NCI-H146 treated with DMSO at 0.1 percent for 48 hours (cell line): ENCODE measurements at regions not wholly inside any gene's neighbourhood (a gene's known extent, or its start where the extent isn't known, plus 50 kb on each side); places are given as distances from the start of the nearest gene placed in this dataset.

Experiments
- DNase-seq: peaks from one replicate; lab custom pipeline; 2025; ENCODE audit not compliant: unreplicated experiment; lab: John Stamatoyannopoulos, UW

DNA sequence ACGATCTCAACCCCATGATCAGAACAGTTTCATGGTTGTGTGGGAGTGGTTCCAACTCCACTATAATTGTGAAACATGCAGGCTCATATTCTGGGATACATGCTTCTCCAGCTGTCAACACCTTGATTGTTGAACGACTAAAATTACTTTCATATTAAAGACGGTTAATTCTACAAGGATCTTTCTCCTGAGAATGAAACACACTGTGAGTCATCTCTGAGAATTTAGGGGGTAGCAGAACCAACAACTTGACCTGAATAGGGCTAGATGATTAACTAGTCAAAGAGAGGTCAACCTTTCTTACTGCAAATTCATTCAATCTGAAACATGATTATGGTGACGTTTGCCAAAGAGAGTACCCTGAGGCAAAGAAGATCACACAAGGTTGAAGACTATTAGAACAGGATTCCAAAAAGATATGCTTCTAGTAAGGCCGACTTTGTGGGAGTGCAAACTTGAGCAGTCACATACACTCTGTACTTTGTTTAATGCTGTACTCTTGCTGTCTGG is 175.2 kb upstream of the CITED2 start:
- no peak for DNase-seq

DNA sequence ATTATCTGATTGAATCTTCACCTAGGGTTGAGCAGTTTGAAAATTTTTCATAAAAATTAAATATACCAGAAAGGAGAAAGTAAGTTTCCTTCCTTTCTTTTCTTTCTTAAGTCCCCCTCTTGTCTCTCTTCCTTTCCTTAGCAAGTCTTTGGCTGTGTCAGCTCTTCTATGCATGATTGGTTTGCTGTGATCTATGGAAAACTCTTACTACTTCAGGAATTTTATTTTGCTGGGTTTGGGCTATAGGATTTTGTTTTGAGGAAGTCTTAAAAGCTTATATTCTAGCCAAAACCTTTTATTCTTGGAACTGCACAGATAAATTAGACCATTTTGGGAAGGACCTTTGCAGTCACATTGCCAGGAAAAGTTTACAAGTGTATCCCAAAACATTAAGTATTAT is 173.4 kb upstream of the CITED2 start:
- no peak for DNase-seq

DNA sequence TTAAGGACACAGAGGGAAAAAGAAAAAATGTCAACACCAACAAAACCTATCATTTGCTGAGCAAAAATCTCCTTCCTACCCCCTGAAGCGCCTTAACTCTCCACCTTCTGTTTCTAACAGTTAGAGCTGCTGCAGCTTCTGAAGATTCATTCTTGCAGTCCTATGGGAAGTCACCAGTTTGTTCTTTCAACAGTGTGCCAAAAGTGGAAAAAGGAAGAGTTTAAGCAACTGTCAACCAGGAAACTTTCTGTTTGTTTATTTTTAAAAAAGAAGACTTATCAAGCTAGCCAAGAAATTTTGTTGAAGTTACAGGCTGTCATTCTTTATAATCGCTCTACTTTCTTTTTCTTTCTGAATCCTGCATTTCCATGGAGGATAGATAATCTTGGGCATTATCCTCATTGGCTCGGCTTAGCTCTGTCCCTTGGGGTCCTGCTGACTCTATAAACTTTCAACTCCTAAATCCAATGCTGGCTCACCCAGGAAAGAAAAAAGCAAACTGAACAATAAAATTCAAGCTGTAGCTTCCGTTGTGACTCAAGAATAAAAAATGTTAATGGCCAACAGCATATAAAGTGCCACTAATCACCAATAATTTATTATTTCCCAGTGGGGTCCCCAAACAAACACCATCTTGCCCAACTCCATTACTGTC is 172.8 kb upstream of the CITED2 start:
- no peak for DNase-seq

DNA sequence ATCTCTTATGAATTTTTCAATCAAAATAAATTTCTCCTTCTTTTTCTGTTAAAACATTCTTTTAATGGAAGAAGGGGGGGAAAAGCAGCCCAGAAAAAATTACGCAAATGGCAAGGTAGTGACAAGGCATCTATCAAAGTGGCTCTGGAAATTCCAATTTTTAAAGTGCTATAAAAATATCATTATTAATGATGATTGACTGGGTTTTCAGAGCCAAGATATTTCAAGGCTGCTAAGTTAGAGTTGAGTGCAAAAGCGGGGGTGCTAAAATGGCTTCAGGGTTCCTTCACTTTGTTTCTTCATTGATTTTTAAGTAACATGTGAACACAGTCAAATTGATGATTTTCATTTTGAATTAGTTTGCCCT is 171.6 kb upstream of the CITED2 start:
- DNase-seq, result no peak

DNA sequence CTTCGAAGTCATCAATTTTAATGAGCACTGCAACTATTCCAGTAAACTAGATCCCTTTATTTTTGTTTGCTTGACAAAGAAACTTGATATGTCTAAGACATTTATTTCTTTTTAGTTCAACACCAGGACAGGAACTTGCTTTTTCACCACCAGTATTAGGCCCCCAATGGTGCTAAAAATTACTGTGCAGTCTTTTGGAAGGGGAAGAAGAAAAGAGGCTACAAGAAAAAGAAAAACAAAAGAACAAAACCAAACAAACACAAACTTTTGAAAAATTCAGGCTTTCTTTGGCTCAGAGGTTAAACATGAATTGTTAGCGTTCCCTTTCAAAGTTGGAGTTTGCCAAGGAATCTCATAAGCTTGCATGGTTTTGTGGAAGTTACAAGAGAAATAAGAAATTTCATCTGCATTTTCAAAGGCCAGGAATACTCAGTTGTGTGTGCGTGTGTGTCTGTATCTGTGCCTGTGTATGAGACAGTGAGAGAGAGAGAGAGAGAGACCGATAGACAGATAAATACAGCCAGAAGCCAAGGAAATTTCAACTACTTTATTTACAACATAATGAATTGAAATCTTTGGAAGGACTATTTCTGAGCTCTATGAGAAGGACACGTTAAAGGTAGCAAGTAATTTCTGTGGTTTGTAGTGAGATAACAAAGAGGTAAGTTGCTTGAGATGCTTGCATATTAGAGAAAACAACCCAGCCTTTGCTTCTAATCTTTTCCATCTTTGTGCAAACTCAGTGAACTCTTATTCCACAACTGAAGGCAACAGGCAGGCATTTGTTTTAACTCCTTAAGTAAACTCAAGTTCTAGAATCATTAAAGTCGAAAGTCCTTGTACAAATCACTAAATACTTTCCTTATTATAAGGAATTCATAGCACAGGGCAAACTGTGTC is 171.0 kb upstream of the CITED2 start:
- DNase-seq, result no peak

DNA sequence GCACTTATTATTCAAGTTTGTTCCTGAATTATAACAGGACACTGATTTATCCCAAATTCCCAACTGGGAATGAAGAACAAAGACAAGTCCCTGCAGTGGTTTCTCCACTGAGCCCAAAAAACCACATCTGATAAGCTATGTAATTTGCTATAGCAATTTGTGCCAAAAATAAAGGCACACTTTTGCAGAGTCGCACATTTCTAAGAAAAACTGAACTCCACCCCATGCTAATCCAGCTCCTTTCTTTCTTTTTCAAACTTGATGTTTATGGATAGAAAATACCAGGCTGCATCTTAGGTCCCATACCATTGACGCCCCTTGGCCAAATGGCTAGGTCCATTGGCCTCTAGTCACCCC is 170.2 kb upstream of the CITED2 start:
- DNase-seq, result no peak

DNA sequence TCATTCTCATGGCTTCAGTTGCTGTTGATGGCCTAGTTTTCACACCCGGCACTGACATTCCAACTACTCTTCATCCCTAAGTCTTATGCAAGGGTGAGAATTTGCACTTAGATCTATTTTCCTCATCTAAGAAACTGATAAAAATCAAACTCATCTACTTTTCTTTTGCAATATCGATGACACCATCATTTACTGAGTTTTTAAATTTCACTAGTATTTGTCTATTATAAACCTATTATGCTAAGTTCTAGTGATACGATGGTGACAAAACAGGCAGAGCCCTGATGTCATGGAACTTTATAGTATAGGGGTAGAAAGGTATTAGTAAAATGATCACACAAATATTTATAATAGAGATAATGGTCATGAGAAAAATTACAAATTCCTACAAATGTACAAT is 167.9 kb upstream of the CITED2 start:
- DNase-seq, result no peak

DNA sequence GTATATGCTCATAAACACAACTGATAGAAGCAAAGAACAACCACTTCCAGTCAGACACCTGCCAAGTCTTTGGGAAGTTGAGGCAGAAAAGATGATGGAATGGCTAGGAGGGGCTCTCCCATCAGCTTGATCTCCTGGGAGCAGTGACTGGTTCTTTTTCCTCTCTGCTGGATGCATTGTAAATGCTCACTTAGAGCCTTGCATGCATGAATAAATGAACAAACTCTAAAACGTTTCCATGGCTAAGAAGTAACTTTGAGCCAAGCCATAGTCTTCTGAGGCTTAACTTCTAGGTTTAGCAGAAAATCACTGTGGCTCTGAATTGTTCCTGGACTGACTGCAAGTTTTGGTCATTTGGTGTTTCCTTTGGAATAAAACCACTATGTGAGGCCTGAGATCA is 166.4 kb upstream of the CITED2 start:
- DNase-seq, result no peak

DNA sequence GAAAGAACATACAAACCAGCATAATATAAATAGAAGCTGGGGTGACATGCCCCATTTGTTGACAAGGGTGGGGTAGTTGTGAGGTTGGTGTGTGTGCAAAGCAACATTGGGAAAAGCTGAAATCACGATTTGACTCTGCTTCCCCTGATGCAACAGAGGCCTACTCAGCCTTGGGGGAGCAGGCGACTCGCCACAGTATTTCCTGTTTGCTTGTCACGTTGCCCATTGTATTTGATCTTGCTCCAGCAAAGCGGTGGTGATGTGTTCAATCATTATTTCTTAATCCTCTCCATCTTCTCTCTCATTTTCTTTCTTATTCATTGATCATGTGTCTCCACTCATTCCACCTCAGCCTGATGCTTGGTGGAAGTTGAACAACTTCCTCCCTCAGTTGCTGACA is 165.8 kb upstream of the CITED2 start:
- no peak for DNase-seq

DNA sequence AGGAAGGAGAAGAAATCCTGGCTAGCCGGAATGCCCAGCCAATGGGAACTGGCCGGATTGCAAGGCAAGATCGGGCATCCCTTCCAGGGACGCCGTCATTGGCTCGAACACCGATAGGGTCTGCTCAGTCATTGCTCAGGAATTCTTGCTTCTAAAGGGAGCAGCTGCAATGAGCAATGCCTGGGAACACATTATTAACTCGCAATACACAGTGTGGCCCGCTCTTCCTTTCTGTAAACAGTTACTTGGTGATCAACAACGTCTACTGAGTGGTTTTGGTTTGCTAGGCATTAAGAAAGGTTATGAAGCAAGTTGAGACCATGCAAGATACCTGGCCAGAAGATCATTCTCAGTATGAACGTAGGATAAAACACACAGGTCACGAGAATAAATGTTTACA is 165.4 kb upstream of the CITED2 start:
- no peak for DNase-seq

DNA sequence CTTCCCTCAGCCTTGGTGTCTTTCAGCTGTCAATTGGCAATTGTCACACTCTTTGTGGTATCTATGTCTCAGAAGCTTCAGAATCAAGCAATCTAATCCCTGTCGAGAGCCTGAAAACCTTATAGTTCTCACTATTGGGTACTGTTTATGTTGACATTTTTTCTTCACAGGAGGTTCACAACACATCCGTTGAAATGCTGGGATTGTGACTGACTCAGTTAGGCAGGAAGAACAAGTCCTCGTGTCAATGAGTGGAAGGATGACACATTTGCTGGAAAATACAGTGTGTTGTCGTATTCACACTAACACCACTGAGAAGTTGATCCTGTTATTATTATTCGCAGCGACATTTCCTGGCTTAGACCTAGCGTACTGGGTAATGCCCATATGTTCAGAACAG is 163.9 kb upstream of the CITED2 start:
- DNase-seq, result no peak

DNA sequence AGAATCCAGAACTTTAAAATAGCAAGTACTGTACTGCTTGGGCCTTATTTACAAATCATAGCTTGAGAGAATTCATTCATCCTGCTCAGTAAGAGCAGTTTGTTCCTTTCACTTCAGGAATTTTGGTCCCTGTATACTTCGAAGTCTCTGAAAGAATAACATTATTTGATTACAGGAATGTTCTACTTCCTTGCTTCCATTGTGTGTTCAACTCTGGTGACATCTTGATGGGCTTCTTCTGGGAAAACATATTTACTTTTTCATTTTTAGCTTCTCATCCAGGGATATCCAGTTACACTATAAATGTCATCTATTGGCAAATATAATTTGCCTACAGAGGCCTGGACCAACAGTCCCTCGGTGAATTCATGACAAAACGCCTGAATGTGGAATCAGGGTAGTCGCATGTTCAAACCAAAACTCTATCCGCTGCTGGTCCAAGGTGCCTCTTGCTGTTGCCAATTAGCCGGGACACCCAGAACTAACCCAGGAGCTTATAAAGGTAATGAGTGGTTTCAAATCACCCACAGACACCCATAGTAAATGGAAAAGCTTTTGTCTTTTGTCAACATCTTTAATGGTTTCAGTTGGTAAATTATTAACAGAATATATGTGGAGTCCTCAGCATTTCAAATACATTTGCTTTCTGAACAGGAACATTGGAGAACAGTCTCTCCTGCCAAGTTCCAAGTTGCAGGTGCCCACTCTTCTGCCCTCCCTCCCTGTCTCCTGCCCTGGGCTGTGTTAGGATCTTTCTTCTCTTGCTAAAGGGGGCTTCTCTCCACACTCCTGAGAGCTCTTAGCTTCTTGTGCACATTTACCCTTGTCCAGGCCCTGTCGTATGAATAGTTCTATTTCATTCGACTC is 162.5 kb upstream of the CITED2 start:
- DNase-seq, result no peak

DNA sequence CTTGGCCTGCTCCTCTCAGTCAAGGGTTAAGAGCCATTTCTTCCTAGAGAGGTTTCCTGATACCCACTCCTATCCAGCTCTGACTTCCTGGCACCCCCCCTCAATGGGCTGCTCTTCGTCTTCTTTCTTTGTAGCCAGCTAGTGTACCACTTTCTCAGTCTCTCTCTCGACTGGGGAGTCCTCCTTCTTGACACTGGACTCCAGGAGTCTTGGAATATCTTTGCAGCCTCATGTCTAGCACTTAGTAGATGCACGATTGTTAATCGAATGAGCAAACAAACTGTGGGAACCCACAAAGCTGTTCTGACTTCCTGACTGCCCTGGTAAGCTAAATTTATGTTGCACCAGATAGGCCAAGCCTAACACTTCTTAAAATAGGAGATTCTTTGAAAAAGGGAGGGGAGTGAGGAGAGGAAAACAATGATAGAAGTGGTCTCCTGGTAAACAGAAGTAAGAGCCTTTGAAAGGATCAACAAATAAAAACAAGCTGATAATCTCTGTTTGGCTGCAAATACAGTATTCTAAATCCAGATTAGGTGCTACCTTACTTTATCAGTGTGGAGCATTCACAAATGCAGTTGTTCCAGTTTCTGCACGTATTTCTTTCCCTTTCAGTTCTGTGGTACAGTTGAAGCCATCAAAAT is 160.1 kb upstream of the CITED2 start:
- no peak for DNase-seq

DNA sequence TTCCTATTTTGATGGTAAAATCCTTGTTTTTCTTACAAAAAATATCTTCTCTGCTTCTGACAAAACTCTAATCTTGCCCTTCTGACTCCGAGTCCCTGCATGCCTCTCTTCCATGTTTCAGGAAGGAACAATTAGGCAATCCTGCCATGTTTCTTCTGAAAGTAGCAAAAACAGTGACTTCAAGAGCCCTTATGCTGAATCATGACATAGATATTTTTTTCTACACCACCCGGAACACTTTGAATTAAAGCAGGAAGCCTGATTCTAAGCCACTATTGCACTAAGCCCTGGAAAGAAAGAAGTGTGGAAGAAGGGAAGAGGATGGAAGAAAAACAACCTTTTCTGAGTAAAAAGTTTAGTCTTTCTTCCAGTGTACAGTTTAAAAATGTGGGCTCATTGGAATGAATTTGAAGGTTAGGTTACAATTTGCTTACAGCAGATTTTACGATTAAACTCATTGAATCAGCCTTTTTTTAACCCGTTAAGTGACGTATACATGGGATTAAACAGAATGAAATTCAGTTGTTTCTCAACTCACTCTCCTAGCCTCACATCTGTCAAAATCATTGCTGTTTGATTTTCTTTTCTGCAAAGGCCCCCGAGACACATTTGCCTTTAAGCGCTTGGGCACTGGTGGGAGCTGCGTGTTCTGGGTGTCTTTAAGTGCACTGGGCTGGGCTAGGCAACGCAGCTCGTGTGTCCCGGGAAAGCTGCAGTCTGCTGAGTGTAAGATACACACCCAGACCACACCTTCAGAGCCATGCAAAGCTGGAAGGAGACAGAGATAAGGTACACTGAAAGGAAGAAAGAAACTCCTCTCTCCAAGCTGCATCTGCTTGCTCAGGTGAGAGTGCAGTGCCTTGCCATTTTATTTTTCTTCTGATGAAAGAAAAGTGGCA is 159.4 kb upstream of the CITED2 start:
- DNase-seq, result no peak

DNA sequence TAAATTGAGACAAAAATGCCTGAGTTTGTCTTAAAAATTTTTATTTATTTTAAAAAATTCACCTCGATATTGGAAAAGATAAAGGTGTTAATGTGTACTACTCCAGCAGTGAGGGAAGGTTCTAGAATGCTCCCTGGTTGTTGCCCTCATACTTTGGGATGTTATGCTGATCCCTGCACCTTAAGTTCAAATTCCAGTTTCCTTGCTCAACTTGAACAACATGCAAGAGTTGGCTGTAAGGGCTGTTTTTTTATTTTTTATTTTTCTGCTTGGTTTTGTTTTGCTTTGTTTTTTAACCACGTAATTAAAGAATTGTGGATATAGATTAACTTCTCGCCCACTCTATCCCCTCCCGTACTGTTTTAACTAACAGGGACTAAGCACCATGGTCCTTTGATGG is 158.7 kb upstream of the CITED2 start:
- no peak for DNase-seq

DNA sequence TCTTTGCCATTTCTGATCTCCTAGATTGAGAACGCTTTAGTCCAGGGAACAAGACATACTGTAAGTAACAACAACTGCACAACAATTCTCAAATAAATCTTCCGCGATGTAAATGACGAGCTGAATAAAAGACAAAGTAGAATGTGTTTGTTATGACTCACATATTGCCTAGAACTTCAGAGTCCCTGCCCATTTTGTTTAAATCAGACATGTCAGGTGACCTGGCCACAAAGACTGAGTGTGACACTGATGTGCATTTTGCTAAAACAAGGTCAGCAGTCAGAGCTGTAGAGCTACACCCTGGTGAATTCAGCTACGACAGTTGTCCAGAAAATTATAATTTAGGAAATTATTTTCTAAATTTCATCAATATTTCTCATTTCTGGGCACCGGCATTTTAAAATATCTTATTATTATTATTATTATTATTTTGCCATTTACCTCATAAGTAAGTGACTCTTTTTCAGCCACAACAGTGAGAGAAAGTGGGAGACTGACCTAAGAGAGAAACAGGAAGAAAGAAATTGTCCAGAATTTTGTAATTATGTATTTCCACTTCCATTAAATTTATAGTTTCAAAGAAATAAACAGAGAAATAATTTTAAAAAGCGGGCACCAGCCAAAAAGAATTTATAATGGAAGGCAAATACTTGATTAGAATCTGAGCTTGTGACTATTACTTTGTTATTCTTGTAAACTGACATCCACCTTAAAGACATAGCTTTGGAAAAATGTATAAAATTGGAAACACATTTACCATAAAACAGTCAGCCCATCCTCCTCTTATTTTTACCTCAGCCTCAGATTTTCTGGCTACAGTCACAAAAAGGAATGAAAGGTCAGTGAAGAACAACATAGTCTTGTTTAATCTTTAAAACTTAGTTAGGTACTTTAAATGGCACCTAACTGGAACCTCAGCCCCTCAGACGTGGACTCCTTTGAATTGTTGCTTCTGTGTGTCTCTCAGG is 157.0 kb upstream of the CITED2 start:
- no peak for DNase-seq

DNA sequence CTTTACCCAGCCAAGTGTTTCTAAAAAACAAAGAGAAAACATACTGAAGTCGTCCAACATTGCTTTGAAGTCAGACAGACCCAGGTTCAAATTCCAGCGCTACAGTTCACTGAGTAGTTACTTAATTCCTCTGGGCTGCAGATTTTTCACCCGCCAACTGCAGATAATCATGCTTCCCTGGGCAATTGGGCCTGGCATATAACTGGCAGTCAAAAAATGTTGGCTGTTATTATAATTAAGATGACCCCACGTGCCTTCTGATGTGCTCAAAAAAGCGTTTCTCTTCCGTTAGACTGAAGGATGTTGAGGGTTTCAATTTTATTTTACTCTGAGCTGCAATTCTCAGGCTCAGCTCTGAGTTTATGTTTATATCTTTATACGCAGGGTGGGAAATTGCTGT is 156.1 kb upstream of the CITED2 start:
- no peak for DNase-seq

DNA sequence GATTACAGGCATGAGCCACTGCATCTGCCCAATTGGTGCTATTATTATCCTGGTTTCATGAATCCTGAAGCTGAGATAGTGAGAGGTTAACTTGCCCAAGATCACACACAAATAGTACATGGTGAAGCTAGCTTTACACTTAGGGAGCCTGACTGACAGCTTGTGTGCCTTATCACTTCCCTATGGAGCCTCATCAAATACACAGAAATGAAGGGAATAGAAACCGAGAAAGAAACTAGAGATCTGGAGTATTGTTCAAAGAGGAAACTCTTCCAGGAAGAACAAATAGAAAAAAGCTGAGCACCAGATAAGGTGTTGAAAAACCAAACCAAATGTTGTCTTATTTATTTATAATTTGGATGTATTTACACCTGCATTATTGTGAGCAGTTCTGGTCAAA is 155.0 kb upstream of the CITED2 start:
- DNase-seq, result no peak

DNA sequence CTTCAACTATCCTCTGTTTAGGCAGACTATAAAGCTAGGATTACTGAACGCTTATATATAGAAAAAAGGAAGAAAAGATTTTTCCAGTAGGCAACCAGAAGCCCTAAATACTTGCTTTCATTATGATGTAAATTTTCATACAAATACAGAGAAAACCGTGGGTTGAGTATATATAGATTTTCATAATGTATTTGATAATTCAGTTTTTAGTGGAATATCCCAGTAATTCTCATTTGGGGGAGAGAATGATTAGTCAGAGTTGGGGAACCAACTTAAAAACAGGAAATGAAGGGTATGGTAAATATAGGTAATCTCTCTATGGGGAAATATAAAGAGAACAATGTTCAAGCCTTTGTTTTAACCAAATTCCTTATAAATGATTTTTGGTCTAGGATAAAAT is 154.0 kb upstream of the CITED2 start:
- DNase-seq, result no peak
